HUES64 (cell line): ENCODE measurements at regions not wholly inside any gene's neighbourhood (a gene's known extent, or its start where the extent isn't known, plus 50 kb on each side); places are given as distances from the start of the nearest gene placed in this dataset.

Experiments
- H3K27ac ChIP-seq: 2 replicates; pipeline ENCODE4 v1.7.0; 2013; ENCODE audit warnings: low read depth, low read length, inconsistent platforms
- H3K27me3 ChIP-seq: 2 replicates; pipeline ENCODE4 v1.6.1; 2013; ENCODE audit warnings: mild to moderate bottlenecking, low read length; ENCODE audit not compliant: insufficient read depth
- H3K36me3 ChIP-seq: 2 replicates; pipeline ENCODE4 v1.6.1; 2013; ENCODE audit warnings: mild to moderate bottlenecking, low read length; ENCODE audit not compliant: insufficient read depth
- H3K4me1 ChIP-seq: 2 replicates; pipeline ENCODE4 v1.6.1; 2013; ENCODE audit warnings: mild to moderate bottlenecking, low read length, moderate library complexity; ENCODE audit not compliant: insufficient read depth
- H3K4me3 ChIP-seq: 2 replicates; pipeline ENCODE4 v1.5.1; 2013; ENCODE audit warnings: mild to moderate bottlenecking, low read length, moderate library complexity
- H3K9ac ChIP-seq: 2 replicates; pipeline ENCODE4 v1.6.1; 2013; ENCODE audit warnings: mild to moderate bottlenecking, low read depth, low read length
- H3K9me3 ChIP-seq: 2 replicates; pipeline ENCODE4 v1.6.1; 2013; ENCODE audit warnings: low read depth, low read length; ENCODE audit not compliant: insufficient read depth
- WGBS: fragments of 150-250, 120-280 bp; methylation state at CpG from one replicate; pipeline ENCODE4 v1.1.7; 2013; ENCODE audit warnings: missing lambda C conversion rate; 5-methylcytosine and 5-hydroxymethylcytosine counted together

DNA sequence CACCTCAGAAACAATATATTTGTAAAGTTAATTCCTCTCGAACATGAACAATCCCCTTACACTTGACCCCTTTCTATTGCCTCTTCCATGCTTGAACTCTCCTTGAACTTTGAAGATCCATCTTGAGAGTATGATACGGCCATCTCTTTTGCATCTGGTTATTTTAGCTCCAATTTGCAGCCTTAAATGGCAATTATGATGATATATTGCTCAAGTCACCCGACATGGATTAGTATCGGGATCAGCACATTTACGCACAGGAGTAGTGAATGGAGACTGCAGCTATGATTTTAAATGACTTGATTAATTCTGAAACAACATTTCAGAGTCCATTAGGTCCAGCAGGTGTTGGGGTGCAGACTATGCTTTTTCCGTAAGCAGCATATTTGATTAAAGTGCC is 143.8 kb upstream of the PAQR3 start:
- H3K9ac ChIP-seq, result no peak overlapping the region
- 92% methylated on average over 6 of the region's 6 CpGs for WGBS
- peaks cover 9% of the 10 kb centered on the region; the same call in 1 of the 2 replicates for H3K9me3 ChIP-seq
- H3K36me3 ChIP-seq, result no peaks in the 10 kb centered on the region
- H3K4me3 ChIP-seq, result no peak overlapping the region
- peaks cover 5% of the 10 kb centered on the region; the same call in 1 of the 2 replicates for H3K4me1 ChIP-seq
- H3K27ac ChIP-seq, result peak overlapping the region; percentile 66; the same call in 1 of the 2 replicates
- H3K27me3 ChIP-seq, result no peaks in the 10 kb centered on the region

DNA sequence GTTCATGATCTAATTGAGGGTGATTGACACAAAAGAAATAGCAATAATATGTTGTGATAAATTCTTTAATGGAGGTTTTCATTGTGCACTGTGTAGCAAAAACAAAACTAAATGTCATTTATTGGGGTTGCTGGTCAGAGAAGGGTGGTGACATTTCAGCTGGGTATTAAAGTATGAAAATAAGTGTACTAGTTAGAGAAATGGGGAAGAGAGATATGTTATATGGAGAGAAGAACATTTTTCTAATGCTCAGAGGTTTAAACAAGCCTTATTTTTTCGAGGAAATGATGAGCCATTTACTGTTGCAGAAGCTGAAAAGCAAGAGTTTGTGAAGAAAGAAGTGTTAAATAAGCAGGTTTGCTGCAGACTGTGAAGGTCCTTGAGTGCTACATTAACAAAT is 142.7 kb upstream of the PAQR3 start:
- Histone ChIP-seq H3K9me3 (peaks cover 9% of the 10 kb centered on the region; the same call in 1 of the 2 replicates), H3K27me3 (no peaks in the 10 kb centered on the region), H3K9ac (no peak overlapping the region), H3K36me3 (no peaks in the 10 kb centered on the region), H3K4me1 (peaks cover 5% of the 10 kb centered on the region; the same call in 1 of the 2 replicates), H3K27ac (no peak overlapping the region), H3K4me3 (no peak overlapping the region)
- 88% methylated on average over 1 of the region's 1 CpG for WGBS

- Histone ChIP-seq H3K36me3 (no peaks in the 10 kb centered on the region), H3K4me1 (peaks cover 5% of the 10 kb centered on the region; the same call in 1 of the 2 replicates), H3K9ac (no peak overlapping the region), H3K4me3 (no peak overlapping the region), H3K27me3 (no peaks in the 10 kb centered on the region), H3K27ac (no peak overlapping the region), H3K9me3 (peaks cover 9% of the 10 kb centered on the region; the same call in 1 of the 2 replicates)
- WGBS, result 82% methylated on average over 1 of the region's 1 CpG
Measured at GRCh38 chr4:79078339-79078738, 139.1 kb upstream of the PAQR3 start.

DNA sequence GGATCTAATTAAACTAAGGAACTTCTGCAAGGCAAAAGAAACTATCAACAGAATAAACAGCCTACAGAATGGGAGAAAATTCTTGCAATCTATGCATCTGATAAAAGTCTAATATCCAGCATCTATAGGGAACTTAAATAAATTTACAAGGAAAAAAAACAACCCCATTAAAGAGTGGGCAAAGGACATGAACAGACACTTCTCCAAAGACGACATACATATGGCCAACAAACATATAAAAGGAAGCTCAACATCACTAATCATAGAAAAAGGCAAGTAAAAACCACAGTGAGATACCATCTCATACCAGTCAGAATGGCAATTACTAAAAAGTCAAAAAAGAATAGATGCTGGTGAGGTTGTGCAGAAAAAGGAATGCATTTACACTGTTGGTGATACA is 134.8 kb upstream of the PAQR3 start:
- H3K9me3 ChIP-seq, result no peaks in the 10 kb centered on the region
- no peak overlapping the region for H3K27ac ChIP-seq
- WGBS, result 93% methylated on average over 1 of the region's 1 CpG
- H3K36me3 ChIP-seq, result no peaks in the 10 kb centered on the region
- H3K4me1 ChIP-seq, result no peaks in the 10 kb centered on the region
- H3K4me3 ChIP-seq, result no peak overlapping the region
- no peaks in the 10 kb centered on the region for H3K27me3 ChIP-seq
- no peak overlapping the region for H3K9ac ChIP-seq

DNA sequence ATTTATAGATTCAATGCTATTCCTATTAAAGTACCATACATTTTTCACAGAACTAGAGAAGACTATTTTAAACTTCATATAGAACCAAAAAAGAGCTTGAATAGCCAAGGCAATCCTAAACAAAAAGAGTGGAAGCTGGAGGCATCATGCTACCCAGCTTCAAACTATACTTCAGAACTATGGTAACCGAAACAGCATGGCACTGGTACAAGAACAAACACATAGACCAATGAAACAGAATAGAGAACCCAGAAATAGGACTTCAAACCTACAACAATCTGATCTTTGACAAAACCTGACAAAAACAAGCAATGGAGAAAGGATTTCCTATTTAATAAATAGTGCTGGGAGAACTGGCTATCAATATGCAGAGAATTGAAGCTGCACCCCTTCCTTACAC is 134.2 kb upstream of the PAQR3 start:
- Histone ChIP-seq H3K36me3 (no peaks in the 10 kb centered on the region), H3K27me3 (no peaks in the 10 kb centered on the region), H3K27ac (no peak overlapping the region), H3K4me3 (no peak overlapping the region), H3K9me3 (no peaks in the 10 kb centered on the region), H3K9ac (no peak overlapping the region), H3K4me1 (no peaks in the 10 kb centered on the region)
- 39% methylated on average over 1 of the region's 1 CpG for WGBS

- no peaks in the 10 kb centered on the region for H3K27me3 ChIP-seq
- H3K9ac ChIP-seq, result no peak overlapping the region
- H3K27ac ChIP-seq, result no peak overlapping the region
- H3K36me3 ChIP-seq, result no peaks in the 10 kb centered on the region
- peaks cover 3% of the 10 kb centered on the region; the same call in 1 of the 2 replicates for H3K4me1 ChIP-seq
- 71% methylated on average over 1 of the region's 1 CpG for WGBS
- no peaks in the 10 kb centered on the region for H3K9me3 ChIP-seq
- H3K4me3 ChIP-seq, result no peak overlapping the region
Measured at GRCh38 chr4:79065262-79065661, 126.0 kb upstream of the PAQR3 start.

DNA sequence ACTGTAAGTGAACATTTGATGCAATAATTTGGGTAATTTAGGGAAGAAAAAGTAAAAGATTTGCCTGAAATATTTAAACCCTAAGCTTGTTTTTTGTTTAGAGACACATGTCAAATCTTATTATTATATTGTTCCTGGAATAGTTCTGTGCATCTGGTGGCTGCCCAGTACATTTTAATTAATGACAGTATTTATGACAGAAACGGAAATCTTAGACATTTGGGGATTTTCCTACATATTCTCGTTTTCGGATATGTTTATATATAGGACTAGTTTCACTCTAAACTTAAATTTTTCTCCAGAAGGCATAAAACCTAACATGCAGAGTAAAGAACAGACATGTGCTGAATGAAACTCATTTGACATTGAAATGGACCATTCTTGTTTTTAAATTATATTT is 125.6 kb upstream of the PAQR3 start:
- no peaks in the 10 kb centered on the region for H3K27me3 ChIP-seq
- peaks cover 3% of the 10 kb centered on the region; the same call in 1 of the 2 replicates for H3K4me1 ChIP-seq
- H3K4me3 ChIP-seq, result no peak overlapping the region
- no peak overlapping the region for H3K27ac ChIP-seq
- no peaks in the 10 kb centered on the region for H3K36me3 ChIP-seq
- no peaks in the 10 kb centered on the region for H3K9me3 ChIP-seq
- 100% methylated on average over 1 of the region's 3 CpGs for WGBS
- H3K9ac ChIP-seq, result no peak overlapping the region

DNA sequence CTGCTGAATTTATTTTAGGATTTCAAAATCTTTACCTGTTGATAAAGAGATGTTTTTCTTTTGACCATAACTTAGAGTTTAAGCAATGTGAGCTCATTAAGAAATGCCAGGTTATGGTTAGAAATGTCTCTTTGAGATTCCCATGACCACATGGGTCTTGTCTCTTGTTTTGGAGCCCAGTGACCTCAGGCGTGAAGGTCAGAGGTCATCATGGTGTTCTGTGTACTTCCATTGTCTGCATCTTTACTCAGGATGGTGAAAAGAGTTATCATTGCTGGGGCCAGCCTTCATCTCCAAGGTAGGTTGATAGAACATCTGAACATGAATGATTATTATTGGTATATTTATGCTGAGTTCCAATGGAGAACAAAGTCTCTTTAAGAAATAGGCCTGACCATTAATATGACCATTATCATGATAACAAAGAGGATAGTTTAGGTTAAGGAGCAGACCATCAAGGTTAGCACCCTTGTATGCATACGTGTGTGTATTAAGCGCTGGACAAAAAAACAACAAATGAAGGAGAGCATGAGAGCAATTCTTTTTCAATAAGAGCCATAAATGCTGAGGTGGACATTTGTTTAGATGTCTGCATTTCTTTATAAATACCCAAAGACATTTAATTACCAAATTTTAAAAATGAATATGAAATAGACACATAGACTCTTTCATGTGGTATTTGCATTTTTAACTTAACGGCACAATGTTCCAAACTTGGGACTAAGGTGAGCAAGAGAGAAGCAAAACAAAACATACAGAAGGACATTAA is 120.6 kb upstream of the PAQR3 start:
- WGBS, result 93% methylated on average over 4 of the region's 4 CpGs
- H3K27me3 ChIP-seq, result no peaks in the 10 kb centered on the region
- no peak overlapping the region for H3K27ac ChIP-seq
- H3K4me1 ChIP-seq, result peaks cover 11% of the 10 kb centered on the region; the same call in 1 of the 2 replicates
- no peaks in the 10 kb centered on the region for H3K9me3 ChIP-seq
- H3K4me3 ChIP-seq, result no peak overlapping the region
- no peaks in the 10 kb centered on the region for H3K36me3 ChIP-seq
- H3K9ac ChIP-seq, result no peak overlapping the region

DNA sequence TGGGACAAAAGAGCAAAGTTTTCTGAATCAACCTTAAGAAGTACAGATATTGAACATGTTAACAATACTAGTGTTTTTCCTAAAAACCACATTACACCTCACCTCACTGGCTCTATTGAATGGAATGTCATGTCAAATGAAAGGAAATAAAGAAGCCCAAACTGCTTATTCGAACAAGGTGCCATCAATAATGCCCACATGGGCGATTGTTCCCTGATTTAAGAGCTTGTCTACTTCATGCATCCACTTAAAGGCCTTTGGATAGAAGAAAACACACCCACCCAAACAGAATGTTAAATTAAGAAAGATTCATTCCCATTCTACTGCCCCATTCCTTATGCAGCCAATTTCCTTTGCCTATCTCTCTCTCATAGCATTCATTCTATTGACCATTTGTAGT is 118.5 kb upstream of the PAQR3 start:
- Histone ChIP-seq H3K27me3 (no peaks in the 10 kb centered on the region), H3K36me3 (no peaks in the 10 kb centered on the region), H3K4me1 (peaks cover 8% of the 10 kb centered on the region; the same call in 1 of the 2 replicates), H3K4me3 (no peak overlapping the region), H3K9ac (no peak overlapping the region), H3K27ac (no peak overlapping the region), H3K9me3 (no peaks in the 10 kb centered on the region)
- 92% methylated on average over 2 of the region's 2 CpGs for WGBS

- no peak overlapping the region for H3K9ac ChIP-seq
- no peak overlapping the region for H3K27ac ChIP-seq
- no peaks in the 10 kb centered on the region for H3K9me3 ChIP-seq
- H3K4me3 ChIP-seq, result no peak overlapping the region
- no peaks in the 10 kb centered on the region for H3K27me3 ChIP-seq
- H3K36me3 ChIP-seq, result no peaks in the 10 kb centered on the region
- peaks cover 8% of the 10 kb centered on the region; the same call in 1 of the 2 replicates for H3K4me1 ChIP-seq
Measured at GRCh38 chr4:79053754-79054153, 114.5 kb upstream of the PAQR3 start.

DNA sequence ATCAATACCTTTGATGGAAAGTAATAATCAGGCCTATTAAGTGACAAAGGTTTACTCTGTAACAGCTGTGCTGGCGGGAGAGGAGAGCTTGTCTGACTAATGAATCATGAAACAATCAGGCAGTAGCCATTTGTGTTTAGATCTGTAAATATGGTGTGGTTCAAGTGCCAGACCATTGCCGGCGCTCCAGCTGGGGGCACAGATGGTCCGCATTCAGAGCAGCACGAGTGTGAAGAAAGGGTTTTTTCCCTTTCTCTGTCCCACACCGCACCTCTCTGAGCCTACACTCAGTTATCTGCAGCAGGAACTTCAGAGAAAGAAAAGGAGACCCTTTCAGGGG is 111.3 kb upstream of the PAQR3 start:
- Histone ChIP-seq H3K9me3 (no peaks in the 10 kb centered on the region), H3K36me3 (no peaks in the 10 kb centered on the region), H3K27ac (no peak overlapping the region), H3K9ac (no peak overlapping the region), H3K27me3 (no peaks in the 10 kb centered on the region), H3K4me3 (no peak overlapping the region), H3K4me1 (no peaks in the 10 kb centered on the region)
- WGBS, result 90% methylated on average over 6 of the region's 6 CpGs
